SH-SY5Y (cell line): ENCODE measurements at regions not wholly inside any gene's neighbourhood (a gene's known extent, or its start where the extent isn't known, plus 50 kb on each side); places are given as distances from the start of the nearest gene placed in this dataset.

ENCODE experiments used
- GATA2 ChIP-seq: IDR thresholded peaks from 2 replicates; pipeline ENCODE4 v1.6.1; 2011; ENCODE audit warnings: mild to moderate bottlenecking, low read depth, low read length
- GATA3 ChIP-seq: IDR thresholded peaks from 2 replicates; pipeline ENCODE4 v1.6.1; 2011; ENCODE audit warnings: low read depth, mild to moderate bottlenecking, low read length, moderate library complexity

- TF ChIP-seq GATA2 (no peak), GATA3 (no peak)
These were observed 256.3 kb upstream of the SDK2 start for GRCh38 chr17:73900516-73900915.

DNA sequence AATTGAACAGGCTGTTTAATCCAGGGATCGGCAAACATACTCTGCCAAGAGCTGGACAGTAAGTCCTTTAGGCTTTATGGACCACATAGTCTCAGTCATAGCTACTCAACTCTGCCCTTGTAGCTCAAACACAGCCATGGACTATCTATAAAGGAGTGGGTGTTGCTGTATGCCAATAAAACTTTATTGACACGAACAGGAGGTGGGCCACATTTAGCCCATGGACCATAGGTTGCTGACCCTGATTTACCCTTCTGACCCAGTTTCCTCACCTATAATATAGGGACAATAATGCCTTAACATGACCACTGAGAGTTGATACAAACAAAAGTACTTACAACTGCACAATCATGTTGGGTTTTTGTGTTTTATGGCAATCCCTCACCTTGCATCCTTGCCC, 257.0 kb upstream of the SDK2 start:
- TF ChIP-seq GATA2 (no peak), GATA3 (no peak)

DNA sequence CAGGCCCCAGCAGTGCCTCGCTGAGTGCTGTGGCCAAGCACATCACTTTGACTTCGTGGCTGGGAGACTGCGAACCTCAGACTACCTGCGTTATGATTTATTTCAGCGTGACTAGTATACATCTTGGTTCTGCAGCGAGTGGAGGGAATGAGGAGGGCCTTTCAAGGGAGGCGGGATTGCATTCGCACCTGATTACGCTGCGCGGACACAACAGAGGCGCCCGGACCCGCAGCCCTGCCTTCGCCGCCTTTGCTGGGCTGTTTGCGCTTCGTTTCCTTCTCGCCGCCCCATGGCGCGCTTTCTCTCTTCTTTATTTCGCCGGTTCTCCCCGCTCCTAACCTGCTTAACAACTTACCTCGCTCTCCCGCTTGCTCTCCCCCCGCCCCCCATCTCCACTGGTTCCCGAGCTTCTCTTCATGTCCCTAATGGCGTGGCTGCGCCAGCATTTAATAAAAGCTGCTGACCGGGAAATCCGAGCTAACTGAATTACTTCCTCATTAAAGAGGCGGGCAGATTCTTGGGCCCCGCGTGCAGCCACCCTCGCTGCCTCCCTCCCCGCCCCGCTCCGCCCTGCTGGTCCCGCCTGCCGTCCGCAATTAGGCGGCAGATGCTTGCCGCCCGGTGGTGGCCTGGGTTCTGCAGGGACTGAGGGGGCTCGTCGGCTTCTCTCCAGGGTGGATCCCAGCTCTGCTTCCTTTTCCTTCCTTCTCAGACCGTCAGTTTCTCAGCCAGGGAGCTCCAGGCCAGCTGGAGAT, 257.6 kb upstream of the SDK2 start:
- TF ChIP-seq GATA2: no peak
- TF ChIP-seq GATA3: no peak

DNA sequence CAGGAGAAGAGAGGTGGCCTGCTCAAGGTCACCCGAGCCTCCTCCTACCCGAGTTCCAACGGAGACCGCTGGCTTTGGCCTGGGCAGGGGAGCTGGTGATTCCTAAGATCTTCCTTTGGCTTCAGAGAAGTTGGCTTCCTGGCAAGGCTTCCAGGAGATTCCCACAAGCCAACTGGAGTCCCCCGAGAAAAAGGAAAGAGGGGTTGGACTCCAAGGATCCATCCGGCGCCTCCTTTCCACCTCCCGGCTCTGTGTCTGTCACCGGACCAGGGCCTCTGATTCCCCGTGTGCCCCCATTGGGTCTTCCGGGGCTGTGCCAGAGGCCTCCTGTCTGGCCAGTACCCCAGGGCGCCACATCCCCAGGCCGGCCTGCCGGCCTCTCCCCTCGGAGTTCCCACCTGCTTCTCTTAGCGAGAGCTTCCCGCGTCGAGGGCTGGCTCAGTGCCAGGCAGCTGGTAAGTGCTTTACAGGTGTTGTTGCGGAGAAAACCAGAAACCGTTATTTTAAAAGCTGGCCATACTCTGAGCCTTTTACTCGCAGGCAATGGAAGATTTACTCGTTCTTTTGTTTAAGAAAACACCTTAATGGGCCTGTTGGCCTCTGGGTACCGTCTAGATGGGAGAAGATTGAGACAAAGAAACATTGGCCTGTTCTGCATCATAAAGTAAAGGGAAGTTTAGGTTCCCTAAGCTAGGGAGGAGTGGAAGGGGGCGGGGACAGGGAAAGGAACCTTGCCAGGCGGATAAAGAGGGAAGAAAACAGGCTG, 258.4 kb upstream of the SDK2 start:
- TF ChIP-seq GATA2 (no peak), GATA3 (no peak)

- TF ChIP-seq GATA2 (no peak), GATA3 (no peak)
These were observed 262.9 kb upstream of the SDK2 start for GRCh38 chr17:73906896-73907870.

GRCh38 chr17:73909186-73909585, 264.9 kb upstream of the SDK2 start:
- TF ChIP-seq GATA2: no peak
- no peak for TF ChIP-seq GATA3

DNA sequence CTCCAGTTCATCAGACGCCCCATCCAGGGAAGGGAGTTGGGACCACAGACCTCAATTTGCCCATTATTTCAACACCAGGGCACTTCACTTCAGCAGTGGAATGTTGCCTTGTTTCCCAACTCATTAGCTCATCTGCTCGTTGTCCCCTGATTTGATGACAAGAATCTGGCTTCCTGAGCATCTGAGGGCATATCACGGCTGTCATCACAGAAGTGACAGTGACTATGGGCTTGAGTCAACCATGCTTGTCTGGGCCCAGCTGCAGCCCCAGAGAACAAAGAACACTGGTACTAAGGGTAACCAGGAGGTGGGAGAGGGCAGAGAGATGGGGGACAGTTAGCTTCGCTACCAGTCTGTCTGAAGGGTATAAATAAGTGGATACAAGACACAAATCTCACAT, 266.0 kb upstream of the SDK2 start:
- TF ChIP-seq GATA2: no peak
- no peak for TF ChIP-seq GATA3

GRCh38 chr17:73910821-73911515, 266.7 kb upstream of the SDK2 start:
- TF ChIP-seq GATA3 (no peak), GATA2 (no peak)

GRCh38 chr17:73911726-73912372, 267.6 kb upstream of the SDK2 start:
- no peak for TF ChIP-seq GATA2
- no peak for TF ChIP-seq GATA3

DNA sequence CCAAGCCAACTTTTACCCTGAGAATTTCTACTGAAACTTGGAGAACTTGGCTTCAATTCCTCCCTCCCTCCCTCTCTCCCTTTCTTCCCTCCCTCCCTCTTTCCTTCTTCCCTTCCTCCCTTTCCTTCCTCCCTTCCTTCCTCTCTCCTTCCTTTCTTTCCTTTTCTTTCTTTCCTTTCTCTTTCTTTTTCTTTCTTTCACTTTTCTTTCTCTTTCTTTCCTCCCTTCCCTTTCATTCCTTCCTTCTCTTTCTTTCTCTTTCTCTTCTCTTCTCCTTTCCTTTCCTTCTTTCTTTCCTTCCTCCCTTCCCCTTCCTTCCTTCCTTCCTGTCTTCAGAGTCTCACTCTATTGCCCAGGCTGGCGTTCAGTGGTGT, 268.1 kb upstream of the SDK2 start:
- no peak for TF ChIP-seq GATA2
- TF ChIP-seq GATA3: no peak

- TF ChIP-seq GATA2: no peak
- no peak for TF ChIP-seq GATA3
These were observed 270.5 kb upstream of the SDK2 start for GRCh38 chr17:73914536-73915274.

GRCh38 chr17:73921306-73921705, 277.1 kb upstream of the SDK2 start:
- no peak for TF ChIP-seq GATA3
- no peak for TF ChIP-seq GATA2

DNA sequence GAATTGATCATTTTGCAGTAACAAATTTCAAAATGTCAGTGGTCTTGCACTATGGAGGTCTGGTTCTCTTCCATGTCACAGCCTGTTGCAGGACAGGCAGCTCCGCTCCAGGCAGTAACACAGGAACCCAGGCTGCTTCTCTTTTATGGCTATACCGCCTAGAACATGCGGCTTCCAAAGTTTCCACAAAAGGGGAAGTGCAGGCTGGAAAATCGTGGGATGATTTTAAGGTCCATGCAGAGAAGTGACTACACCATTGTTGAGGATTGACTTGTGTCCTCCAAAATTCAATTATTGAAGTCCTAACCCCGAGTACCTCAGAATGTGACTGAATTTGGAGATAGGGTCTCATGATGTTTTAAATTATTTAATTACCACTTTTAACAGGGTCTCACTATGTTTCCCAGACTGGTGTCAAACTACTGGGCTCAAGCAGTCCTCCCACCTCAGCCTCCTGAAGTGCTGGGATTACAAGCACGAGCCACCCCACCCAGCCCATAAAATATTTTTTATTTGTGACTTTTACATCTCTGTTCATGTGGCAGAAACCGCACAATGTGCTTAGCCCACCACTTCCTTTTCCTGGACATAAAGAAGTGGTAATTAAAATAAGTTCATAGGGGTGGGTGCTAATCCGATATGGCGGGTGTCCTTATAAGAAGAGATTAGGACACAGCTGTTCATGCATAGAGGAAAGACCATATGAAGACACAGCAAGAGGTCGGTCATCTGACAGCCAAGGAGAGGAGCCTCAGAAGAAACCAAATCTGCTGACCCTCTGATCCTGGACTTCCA, 279.2 kb upstream of the RPL38 start:
- TF ChIP-seq GATA3 (no peak), GATA2 (no peak)
